GM23248 (cell line): ENCODE measurements at regions not wholly inside any gene's neighbourhood (a gene's known extent, or its start where the extent isn't known, plus 50 kb on each side); places are given as distances from the start of the nearest gene placed in this dataset.
"Not testable (repeated sequence)": the region's sequence is repeated elsewhere in the genome, so short reads cannot be mapped to it uniquely, and the experiment has no call there.

Source experiments
- DNase-seq: peaks from one replicate; pipeline ENCODE4 v3.0.0-alpha.2; 2015
- H2AFZ ChIP-seq: fragments of 200-600 bp; sonication (generic); 2 replicates; pipeline ENCODE4 v1.6.1; 2016; ENCODE audit warnings: antibody characterized with exemption
- H3F3A ChIP-seq: fragments of 200-600 bp; sonication (generic); 2 replicates; pipeline ENCODE4 v1.6.1; 2016; ENCODE audit warnings: mild to moderate bottlenecking, antibody characterized with exemption, mixed run types; ENCODE audit not compliant: insufficient read depth
- H3K27ac ChIP-seq: fragments of 200-600 bp; sonication (generic); 2 replicates; pipeline ENCODE4 v1.5.1; 2016; ENCODE audit warnings: mild to moderate bottlenecking
- H3K27me3 ChIP-seq: fragments of 200-600 bp; sonication (generic); replicated peaks from 2 replicates; pipeline ENCODE4 v1.6.1; 2016; ENCODE audit warnings: mild to moderate bottlenecking; ENCODE audit not compliant: insufficient read depth
- H3K36me3 ChIP-seq: fragments of 200-600 bp; sonication (generic); 2 replicates; pipeline ENCODE4 v1.6.1; 2016; ENCODE audit warnings: low read depth, mild to moderate bottlenecking
- H3K4me1 ChIP-seq: fragments of 200-600 bp; sonication (generic); 2 replicates; pipeline ENCODE4 v1.6.1; 2016; ENCODE audit warnings: mild to moderate bottlenecking; ENCODE audit not compliant: insufficient read depth
- H3K4me2 ChIP-seq: fragments of 200-600 bp; sonication (generic); one replicate; pipeline ENCODE4 v1.6.1; 2016; ENCODE audit warnings: mild to moderate bottlenecking; ENCODE audit not compliant: unreplicated experiment
- H3K4me3 ChIP-seq: fragments of 200-600 bp; sonication (generic); 2 replicates; pipeline ENCODE4 v1.5.1; 2016; ENCODE audit warnings: mild to moderate bottlenecking
- H3K79me2 ChIP-seq: fragments of 200-600 bp; sonication (generic); 2 replicates; pipeline ENCODE4 v1.6.1; 2016; ENCODE audit warnings: mild to moderate bottlenecking; ENCODE audit not compliant: insufficient read depth
- H3K9ac ChIP-seq: fragments of 200-600 bp; sonication (generic); 2 replicates; pipeline ENCODE4 v1.6.1; 2016; ENCODE audit warnings: mild to moderate bottlenecking
- H3K9me2 ChIP-seq: fragments of 200-600 bp; sonication (generic); 2 replicates; pipeline ENCODE4 v1.6.1; 2016; ENCODE audit warnings: mixed run types, mild to moderate bottlenecking, moderate library complexity; ENCODE audit not compliant: insufficient read depth
- H3K9me3 ChIP-seq: fragments of 200-600 bp; sonication (generic); one replicate; pipeline ENCODE4 v1.6.1; 2017; ENCODE audit warnings: low read depth
- H4K20me1 ChIP-seq: fragments of 200-600 bp; sonication (generic); 2 replicates; pipeline ENCODE4 v1.6.0; 2016; ENCODE audit not compliant: insufficient read depth
- EZH2 ChIP-seq: fragments of 200-600 bp; sonication (generic); IDR thresholded peaks from 2 replicates; pipeline ENCODE4 v1.6.1; 2018; ENCODE audit warnings: antibody characterized with exemption, mild to moderate bottlenecking; ENCODE audit not compliant: insufficient read depth, poor library complexity, severe bottlenecking
- EZH2phosphoT487 ChIP-seq: fragments of 200-600 bp; sonication (generic); IDR thresholded peaks from 2 replicates; pipeline ENCODE4 v1.6.1; 2018; ENCODE audit warnings: antibody characterized with exemption, moderate library complexity, mild to moderate bottlenecking, low read depth; ENCODE audit not compliant: insufficient read depth
- WGBS, 2 experiments: methylation state at CpG; one replicate each; pipeline ENCODE4 v1.1.6; 2015 to 2017; ENCODE audit warnings: low lambda C conversion rate in 2 of 2, low coverage in 1 of 2; ENCODE audit errors: missing lambda C conversion rate in 2 of 2; 5-methylcytosine and 5-hydroxymethylcytosine counted together
- in situ Hi-C: fragments of 300-500 bp; cut with MboI; formaldehyde crosslinking; loops from 2 replicates; pipeline ENCODE4 v1.15.0; 2020

DNA sequence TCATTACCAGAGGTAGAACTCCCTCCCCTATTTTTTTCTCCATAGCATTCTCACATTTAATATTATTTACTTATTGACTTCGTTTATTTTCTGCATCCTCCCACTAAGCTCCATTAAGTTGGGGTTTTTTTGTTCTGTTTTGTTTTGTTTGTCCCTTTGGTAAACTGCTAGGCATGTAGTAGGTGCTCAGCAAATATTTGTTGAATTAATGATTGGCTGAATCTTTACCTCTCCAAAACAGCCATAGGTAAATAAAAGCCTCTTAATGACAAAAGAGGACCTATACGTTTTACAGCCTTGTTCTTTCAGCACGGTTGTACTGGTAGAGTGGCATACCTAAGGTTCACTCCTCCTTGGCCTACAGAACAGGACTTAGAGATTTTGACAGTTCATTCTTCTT, 52.0 kb downstream of the PRORP start:
- Histone ChIP-seq H2AFZ (no peak overlapping the region), H3K9me2 (no peaks in the 10 kb centered on the region), H3K4me3 (no peak overlapping the region), H3K36me3 (no peaks in the 10 kb centered on the region), H3F3A (no peaks in the 10 kb centered on the region), H3K27me3 (no peaks in the 10 kb centered on the region), H3K27ac (no peak overlapping the region), H3K9me3 (no peaks in the 10 kb centered on the region), H3K4me2 (no peak overlapping the region), H3K4me1 (no peaks in the 10 kb centered on the region), H3K9ac (no peak overlapping the region), H3K79me2 (0 out of 2 replicates have a peak, but pooled peaks cover 5% of the 10 kb centered on the region), H4K20me1 (no peaks in the 10 kb centered on the region)
- in situ Hi-C loops: no loop called here
- TF ChIP-seq EZH2 (no peak), EZH2phosphoT487 (no peak)
- DNase-seq: no peak
- WGBS, 2 experiments: 99 to 100% methylated on average over 3 of the region's 3 CpGs

DNA sequence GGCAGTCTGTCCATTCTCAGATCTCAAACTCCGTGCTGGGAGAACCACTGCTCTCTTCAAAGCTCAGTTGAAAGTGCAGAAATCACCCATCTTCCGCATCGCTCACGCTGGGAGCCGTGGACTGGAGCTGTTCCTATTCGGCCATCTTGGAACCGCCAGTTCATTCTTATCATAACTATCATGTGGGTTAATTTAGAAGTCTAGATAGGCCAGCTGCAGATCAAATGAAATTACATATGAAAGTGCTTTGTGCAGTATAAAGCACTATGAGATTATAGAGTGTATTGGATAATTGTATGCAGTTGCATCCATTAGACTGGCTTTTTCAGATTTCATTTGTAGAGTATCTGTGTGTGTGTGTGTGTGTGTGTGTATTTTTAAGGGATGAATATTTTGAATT, 57.8 kb downstream of the PRORP start:
- no peak overlapping the region for H3K4me3 ChIP-seq
- no peaks in the 10 kb centered on the region for H3K27me3 ChIP-seq
- H3F3A ChIP-seq: no peaks in the 10 kb centered on the region
- H4K20me1 ChIP-seq: no peaks in the 10 kb centered on the region
- no peaks in the 10 kb centered on the region for H3K9me2 ChIP-seq
- in situ Hi-C loops: no loop called here
- WGBS, 2 experiments: 85 to 87% methylated on average over 7 of the region's 7 CpGs
- H3K79me2 ChIP-seq: no peaks in the 10 kb centered on the region
- no peak overlapping the region for H3K4me2 ChIP-seq
- H3K36me3 ChIP-seq: no peaks in the 10 kb centered on the region
- no peaks in the 10 kb centered on the region for H3K4me1 ChIP-seq
- H3K9me3 ChIP-seq: no peaks in the 10 kb centered on the region
- TF ChIP-seq EZH2phosphoT487: no peak
- no peak for TF ChIP-seq EZH2
- DNase-seq: no peak
- no peak overlapping the region for H3K9ac ChIP-seq
- H2AFZ ChIP-seq: no peak overlapping the region
- no peak overlapping the region for H3K27ac ChIP-seq

DNA sequence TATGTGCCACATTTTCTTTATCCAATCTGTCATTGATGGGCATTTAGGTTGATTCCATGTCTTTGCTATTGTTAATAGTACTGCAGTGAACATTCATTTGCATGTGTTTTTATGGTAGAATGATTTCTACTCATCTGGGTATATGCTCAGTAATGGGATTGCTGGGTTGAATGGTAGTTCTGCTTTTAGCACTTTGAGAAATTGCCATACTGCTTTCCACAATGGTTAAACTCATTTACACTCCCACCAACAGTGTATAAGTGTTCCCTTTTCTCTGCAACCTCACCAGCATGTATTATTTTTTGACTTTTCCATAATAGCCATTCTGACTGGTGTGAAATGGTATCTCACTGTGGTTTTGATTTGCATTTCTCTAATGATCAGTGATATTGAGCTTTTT, 62.5 kb downstream of the PRORP start:
- H3K27ac ChIP-seq, H3K27me3 ChIP-seq, H3F3A ChIP-seq, H4K20me1 ChIP-seq, DNase-seq, H3K36me3 ChIP-seq, H3K79me2 ChIP-seq, in situ Hi-C loops, H3K4me3 ChIP-seq, H2AFZ ChIP-seq, H3K9me3 ChIP-seq, H3K4me1 ChIP-seq, H3K9ac ChIP-seq, H3K9me2 ChIP-seq, H3K4me2 ChIP-seq: not testable (repeated sequence)

DNA sequence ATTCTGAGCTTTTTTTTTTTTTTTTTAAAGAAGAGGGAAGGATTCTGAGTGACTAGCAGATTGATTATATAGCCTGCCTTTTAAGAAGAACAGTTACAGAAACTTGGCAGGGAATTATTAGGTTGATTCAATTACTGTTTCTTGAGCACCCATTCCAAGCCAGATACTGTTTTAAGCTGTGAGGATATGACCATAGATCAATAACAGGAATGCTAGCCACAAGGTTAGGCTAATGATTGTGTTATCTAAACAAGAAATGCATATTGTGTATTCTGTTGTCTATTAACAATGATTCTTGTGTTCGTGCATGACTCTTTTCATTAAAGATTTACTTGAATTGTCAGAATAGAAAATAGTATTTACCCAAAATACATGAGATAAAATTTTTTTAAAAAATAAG, 67.1 kb downstream of the PRORP start:
- Histone ChIP-seq H3K4me2 (no peak overlapping the region), H3K9me3 (no peaks in the 10 kb centered on the region), H3K27me3 (no peaks in the 10 kb centered on the region), H3F3A (no peaks in the 10 kb centered on the region), H3K9ac (no peak overlapping the region), H4K20me1 (no peaks in the 10 kb centered on the region), H2AFZ (no peak overlapping the region), H3K4me1 (no peaks in the 10 kb centered on the region), H3K27ac (no peak overlapping the region), H3K9me2 (no peaks in the 10 kb centered on the region), H3K36me3 (no peaks in the 10 kb centered on the region), H3K4me3 (no peak overlapping the region), H3K79me2 (no peaks in the 10 kb centered on the region)
- WGBS, 2 experiments: 92 to 98% methylated on average over 1 of the region's 1 CpG
- DNase-seq: no peak
- in situ Hi-C loops: no loop called here
- TF ChIP-seq EZH2 (no peak), EZH2phosphoT487 (no peak)

GRCh38 chr14:35193161-35193560, 70.8 kb downstream of the PRORP start:
- H3K9me3 ChIP-seq: no peaks in the 10 kb centered on the region
- H3K9ac ChIP-seq: no peak overlapping the region
- no peak overlapping the region for H3K4me3 ChIP-seq
- no peak overlapping the region for H3K4me2 ChIP-seq
- H3K9me2 ChIP-seq: no peaks in the 10 kb centered on the region
- no peak overlapping the region for H3K27ac ChIP-seq
- H4K20me1 ChIP-seq: no peaks in the 10 kb centered on the region
- TF ChIP-seq EZH2phosphoT487 (no peak), EZH2 (no peak)
- DNase-seq: no peak
- H2AFZ ChIP-seq: no peak overlapping the region
- no peaks in the 10 kb centered on the region for H3K79me2 ChIP-seq
- H3K36me3 ChIP-seq: no peaks in the 10 kb centered on the region
- no peaks in the 10 kb centered on the region for H3K27me3 ChIP-seq
- peaks cover 12% of the 10 kb centered on the region for H3K4me1 ChIP-seq
- H3F3A ChIP-seq: no peaks in the 10 kb centered on the region
- in situ Hi-C loops: no loop called here

- H4K20me1 ChIP-seq, H3K27me3 ChIP-seq, DNase-seq, H3K9me3 ChIP-seq, H2AFZ ChIP-seq, H3K27ac ChIP-seq, H3K4me2 ChIP-seq, H3F3A ChIP-seq, H3K36me3 ChIP-seq, H3K79me2 ChIP-seq, in situ Hi-C loops, H3K9me2 ChIP-seq, H3K4me3 ChIP-seq, H3K9ac ChIP-seq: not testable (repeated sequence)
- peaks cover 12% of the 10 kb centered on the region for H3K4me1 ChIP-seq
- 100% methylated on average over 1 of the region's 1 CpG for WGBS, 2 experiments
These were observed 71.8 kb downstream of the PRORP start for GRCh38 chr14:35194183-35194582.
